Activated CD4-positive, alpha-beta T cell treated with anti-CD3 and anti-CD28 coated beads for 4 hours (primary cell): ENCODE measurements at regions not wholly inside any gene's neighbourhood (a gene's known extent, or its start where the extent isn't known, plus 50 kb on each side); places are given as distances from the start of the nearest gene placed in this dataset.
"Not testable (repeated sequence)": the region's sequence is repeated elsewhere in the genome, so short reads cannot be mapped to it uniquely, and the experiment has no call there.

ENCODE experiments used
- DNase-seq, 2 donors: peaks; one replicate each; pipeline ENCODE4 v3.0.0-alpha.2; 2020

DNA sequence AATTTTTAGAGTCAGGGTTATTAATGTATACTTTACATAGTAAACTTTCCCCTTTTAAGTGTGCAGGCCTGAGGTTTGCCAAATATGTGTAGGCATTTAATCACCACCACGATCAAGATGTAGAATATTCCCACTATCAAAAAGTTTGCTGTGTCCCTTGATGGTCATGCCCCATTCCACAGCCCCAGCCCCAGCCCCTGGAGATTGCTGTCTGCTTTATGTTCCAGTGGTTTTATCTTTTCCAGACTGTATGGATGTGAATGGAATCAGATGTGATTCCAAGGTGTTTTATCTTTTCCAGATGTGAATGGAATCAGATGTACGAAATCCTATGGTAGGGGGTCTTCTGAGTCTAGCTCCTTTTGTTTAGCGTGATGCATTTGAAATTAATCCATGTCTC, 93.1 kb upstream of the B3GAT1 start:
- DNase-seq = no peak

DNA sequence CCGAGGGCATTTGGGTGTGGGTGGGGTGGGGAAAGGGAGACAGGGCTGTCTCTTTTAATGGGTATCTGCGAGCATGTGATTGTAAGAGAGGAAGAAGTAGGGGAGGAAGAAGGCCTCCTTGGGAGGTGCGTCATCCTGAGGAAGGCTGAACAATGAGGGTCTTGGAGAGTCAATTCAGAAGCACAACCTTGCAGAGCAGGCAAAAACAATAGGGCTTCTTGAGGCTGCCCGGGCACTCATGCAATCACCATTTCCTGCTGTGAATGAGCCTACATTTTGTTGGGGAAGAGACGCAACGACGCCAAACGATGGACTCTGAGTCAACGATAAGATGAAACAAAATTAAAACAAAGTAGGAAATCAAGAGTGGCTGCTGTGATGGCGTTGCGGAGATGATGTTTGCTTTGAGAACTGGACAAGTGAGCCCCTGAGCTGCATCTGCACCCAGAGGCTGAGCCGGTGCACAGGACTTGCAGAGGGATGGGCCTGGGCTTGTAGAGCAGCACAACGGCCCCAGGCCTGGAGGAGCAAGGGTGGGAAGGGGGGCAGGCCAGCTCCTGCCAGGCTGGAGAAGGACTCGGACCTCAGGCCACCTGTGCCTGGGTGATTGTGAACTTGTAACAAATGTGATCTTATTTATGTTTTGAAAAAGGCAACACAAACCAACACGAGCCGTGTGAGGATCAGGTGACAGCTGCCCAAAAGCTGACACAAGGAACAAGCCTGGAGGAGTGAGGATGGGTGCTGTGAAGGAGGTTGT, 92.3 kb upstream of the B3GAT1 start:
- no peak for DNase-seq

DNA sequence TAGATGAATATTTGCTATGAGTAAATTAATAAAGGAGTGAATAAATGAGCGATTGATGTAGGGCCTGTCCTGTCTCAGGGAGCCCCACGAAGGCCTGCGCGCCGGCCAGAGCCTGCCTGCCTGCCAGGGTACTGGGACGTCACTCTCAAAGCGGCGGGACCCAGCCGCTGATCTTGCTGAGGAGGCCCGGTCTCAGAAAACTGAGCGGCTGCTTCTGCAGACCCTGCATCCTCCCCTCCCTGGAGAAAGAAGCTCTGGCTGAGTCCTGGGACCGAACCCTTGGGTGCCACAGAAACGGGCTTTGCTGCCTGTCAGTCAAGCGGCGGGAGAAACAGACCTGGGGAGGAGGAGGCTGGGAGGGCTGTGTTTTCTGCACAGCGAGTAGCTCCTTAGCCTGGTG, 91.6 kb upstream of the B3GAT1 start:
- DNase-seq = no peak

DNA sequence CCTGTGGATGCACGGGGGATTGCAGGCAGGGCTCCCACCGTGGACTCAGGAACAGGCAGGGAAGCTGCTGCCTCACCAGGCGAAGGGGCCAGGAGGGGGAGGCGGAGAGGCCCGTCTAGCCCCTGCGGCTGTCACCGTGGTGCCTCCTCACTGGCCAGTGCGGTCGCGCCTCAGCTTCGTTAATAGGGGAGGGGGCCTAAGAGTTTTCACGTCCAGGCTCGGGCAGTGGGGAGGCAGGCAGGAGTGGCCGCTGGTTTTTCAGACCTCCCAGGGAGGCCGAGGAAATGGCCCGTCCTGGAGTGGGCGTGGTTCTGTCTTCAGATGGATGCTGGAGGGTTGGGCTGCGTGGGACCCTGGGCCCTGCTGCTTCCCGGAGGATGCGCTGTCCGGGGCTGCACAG, 91.1 kb upstream of the B3GAT1 start:
- DNase-seq = no peak

DNA sequence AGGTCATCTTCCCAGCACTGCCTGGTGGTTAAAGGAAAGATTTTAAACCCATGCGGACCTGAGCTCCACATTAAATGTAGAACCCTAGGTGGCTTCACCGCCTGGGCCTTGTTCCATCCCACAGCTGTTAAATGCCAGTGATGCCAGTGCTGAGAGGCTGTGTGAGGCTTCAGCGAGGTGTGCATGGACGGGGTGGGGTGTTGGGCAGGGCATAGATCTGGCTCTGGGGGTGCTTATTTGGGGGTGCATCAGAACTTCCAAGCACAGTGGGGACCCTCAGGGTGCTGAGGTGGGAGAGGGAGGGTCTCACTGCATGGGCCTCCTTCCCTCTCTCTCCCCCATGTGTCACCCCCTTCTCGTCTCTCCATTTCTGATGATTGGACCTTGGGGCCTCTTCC, 90.1 kb upstream of the B3GAT1 start:
- no peak for DNase-seq

DNA sequence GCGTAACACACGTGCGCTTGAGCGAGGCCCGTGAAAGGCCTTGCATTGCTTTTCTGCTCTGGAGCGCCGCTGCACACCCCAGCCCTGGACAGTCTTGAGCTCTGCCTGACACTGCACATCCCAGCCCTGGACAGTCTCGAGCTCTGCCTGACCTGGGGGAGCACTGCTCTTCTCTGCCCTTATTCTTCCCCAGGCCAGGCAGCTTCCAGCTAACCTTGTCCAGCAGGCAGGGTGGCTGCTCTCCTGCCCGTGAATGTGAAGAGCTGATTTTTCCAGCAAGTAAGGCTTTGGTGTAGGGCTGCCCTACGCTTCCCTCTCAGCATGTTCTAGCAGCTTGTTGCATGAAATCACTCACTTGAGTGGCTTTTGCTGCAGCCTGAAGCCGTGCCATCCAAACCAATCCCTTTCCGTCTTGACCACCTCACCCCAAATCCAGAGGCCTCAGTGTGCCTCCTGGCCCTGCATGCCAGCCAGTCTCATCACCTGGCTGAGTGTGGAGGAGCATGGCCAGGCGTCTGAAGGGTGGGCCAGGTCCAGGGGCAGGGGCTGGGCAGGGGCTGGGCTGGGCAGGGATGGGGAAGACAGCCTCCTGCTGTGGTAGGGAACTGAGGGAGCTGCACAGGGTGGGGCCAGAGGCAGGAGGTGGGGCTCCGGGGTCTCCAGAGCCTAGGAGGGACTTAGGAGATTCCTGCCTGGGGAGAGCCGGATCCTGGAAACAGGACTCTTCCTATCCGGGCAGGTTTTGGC, 89.5 kb upstream of the B3GAT1 start:
- no peak for DNase-seq

DNA sequence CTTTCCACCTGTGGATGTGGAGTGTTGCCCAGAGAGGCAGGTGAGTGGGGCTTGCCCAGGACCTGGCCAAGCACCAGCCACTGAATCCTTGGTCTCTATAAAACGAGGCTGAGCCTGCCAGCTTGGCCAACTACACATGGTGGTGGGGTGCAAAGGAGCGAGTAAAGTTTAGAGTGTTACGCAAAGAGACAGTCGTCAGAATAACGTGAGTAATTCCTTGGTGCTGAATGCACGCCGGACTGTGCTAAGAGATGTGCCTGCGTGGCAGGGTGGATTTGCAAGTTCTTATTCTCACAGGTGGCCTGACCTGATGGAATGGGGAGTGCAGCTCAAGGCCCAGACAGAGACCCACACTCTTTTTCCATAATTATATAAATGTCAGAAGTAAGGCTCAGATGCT, 88.6 kb upstream of the B3GAT1 start:
- no peak for DNase-seq

DNA sequence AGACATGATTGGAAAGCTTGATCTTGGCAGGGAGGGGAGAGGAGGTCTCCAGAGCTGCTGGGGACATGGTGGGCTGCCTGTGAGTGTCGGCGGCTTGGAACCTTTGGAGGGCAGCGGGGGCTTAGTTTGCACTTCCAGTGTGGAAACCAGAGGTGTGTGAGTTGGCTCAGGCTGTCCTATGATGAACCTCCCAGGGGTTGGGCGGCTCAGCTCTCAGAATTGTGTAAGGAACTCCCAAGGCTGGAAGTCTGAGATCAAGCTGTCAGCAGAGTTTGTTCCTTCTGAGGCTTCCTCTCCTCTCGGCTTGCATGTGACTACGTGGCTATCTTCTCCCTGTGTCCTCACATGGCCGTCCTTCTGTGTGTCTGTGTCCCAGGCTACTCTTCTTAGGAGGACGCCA, 87.9 kb upstream of the B3GAT1 start:
- no peak for DNase-seq

DNA sequence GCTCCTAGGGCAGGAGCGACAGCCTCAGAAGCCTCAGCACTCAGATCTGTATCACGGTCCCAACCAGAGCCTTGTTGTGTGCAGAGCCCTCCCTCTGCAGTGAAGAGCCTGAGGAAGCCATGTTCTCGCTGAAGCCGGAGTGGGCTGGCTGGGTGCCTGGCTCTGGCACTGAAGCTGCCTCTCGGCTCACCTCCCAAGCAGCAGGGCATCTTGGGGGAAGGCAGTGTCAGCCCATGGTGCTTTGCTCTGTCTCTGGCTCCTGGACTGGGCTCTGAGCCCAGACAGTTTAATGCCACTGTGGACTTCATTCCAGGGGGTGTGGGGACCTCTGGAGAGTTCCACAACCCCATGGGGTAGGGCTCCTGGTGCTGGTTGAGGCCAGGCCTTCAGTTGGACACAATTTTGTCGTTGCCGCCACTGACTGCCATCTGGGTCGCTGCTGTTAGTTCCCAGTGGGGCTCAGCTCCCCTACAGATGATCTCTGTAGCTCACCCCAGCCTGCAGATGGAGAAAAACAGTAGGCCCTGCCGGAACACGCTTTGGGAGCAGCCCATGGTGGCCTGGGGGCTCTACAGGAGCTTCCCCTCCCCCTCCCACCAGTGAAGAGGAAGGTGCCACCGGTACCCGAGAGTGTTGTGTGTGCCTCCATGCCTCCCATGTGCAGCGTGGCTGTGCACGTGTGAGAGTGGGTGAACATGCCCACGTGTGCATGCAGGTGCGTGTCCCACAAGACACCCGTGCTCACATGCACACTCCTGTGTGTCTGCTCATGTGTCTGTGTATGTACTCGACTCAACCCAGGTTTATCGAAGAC, 86.5 kb upstream of the B3GAT1 start:
- DNase-seq = no peak

DNA sequence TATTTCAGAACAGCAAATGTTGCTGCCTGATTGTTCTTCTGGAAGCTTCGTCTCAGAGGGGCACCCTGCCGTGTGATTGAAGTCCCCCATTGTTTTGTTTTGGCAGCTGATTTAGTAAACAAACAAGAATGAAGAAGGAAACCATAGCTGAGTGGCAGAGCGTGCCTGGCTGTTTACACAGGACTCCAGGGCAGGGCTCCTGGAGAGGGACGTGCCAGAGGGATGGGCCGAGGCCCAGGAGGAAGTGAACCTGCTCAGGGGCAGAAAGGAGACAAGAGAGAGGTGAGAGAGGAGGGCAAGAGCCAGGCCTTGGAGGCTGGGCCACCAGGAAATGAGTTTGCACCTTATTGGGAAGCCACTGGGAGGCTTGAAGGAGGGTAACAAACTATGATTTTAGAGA, 85.5 kb upstream of the B3GAT1 start:
- DNase-seq = no peak

DNA sequence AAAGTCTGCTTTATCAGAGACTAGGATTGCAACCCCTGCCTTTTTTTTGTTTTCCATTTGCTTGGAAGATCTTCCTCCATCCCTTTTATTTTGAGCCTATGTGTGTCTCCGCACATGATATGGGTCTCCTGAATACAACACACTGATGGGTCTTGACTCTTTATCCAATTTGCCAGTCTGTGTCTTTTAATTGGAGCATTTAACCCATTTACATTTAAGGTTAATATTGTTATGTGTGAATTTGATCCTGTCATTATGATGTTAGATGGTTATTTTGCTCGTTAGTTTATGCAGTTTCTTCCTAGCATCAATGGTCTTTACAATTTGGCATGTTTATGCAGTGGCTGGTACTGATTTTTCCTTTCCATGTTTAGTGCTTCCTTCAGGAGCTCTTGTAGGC, 84.0 kb upstream of the B3GAT1 start:
- not testable (repeated sequence) for DNase-seq

DNA sequence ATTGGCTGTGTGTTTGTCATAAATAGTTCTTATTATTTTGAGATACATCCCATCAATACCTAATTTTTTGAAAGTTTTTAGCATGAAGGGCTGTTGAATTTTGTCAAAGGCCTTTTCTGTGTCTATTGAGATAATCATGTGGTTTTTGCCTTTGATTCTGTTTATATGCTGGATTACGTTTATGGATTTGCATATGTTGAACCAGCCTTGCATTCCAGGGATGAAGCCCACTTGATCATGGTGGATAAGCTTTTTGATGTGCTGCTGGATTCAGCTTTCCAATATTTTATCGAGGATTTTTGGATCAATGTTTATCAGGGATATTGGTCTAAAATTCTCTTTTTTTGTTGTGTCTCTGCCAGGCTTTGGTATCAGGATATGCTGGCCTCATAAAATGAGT, 82.4 kb upstream of the B3GAT1 start:
- DNase-seq = not testable (repeated sequence)

DNA sequence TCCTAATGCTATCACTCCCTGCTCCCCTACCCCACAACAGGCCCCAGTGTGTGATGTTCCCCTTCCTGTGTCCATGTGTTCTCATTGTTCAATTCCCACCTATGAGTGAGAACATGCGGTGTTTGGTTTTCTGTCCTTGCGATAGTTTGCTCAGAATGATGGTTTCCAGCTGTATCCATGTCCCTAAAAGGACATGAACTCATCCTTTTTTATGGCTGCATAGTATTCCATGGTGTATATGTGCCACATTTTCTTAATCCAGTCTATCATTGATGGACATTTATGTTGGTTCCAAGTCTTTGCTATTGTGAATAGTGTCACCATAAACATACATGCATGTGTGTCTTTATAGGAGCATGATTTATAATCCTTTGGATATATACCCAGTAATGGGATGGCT, 80.4 kb upstream of the B3GAT1 start:
- DNase-seq = not testable (repeated sequence)

DNA sequence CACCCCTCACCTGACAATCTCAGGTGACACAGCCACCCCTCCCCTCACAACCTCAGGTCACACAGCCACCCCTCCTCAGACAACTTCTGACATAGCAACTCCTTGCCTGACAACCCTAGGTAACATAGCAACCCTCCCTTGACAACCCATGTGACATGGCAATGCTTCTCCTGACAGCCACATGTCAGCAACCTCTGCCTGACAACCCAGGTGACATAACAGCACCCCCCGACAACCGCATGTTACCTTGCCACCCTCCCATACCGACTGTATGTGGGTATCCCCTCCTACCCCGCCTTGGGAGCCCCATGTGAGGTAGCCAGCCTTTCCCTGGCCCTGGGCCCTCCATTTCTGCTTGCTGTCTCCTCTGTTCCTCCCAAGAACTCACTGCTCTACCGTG, 77.7 kb upstream of the B3GAT1 start:
- DNase-seq = no peak

DNA sequence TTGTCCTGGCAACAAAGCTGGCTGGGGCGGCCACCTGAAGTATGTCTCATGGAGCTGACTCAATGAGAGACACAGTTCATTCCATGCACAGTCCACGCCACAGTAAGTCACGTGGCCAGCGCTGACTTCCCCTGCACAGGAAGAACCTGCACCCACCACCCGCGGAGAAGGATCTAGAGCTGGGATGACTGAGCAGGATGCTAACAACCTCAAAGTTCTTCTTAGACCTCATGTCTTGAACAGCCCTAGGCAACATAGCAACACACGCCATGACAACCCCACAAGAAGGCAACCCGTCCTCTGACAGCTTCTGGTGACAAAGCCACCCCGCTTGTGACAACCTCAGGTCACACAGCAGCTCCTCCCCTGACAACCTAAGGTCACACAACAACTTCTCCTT, 76.9 kb upstream of the B3GAT1 start:
- no peak for DNase-seq

DNA sequence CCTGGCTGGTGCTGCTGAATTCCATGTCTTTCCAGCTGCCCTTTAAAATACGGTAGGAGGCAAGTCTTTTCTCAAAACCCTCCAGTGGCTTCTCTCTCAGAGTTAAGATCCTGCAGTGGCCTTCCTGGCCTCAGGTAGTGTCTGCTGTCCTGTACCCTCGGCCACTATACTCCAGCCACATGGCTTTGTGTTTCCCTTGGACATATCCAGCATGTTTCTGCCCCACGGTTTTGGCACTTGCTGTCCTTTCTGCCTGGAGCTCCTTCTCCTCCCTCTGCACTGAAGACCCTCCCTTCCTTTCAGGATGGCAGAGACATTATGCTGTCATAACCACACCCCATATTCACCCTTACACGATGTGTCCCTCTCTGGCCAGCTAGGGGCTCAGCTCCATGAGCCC, 76.5 kb upstream of the B3GAT1 start:
- no peak for DNase-seq

DNA sequence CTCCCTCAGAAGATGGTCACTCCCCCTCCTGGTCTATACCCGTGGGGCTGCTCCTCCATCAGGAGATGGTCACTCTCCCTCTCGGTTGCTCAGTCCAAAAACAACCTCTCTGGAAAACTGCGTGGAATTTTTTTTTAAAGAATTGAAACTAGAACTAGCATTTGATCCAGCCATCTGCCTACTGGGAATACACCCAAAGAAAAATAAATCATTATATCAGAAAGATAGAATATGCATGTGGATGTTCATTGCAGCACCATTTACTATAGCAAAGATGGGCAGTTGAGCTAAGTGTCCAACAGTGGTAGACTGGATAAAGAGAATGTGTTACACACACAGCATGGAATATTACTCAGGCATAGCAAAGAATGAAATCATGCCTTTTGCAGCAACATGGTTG, 75.7 kb upstream of the B3GAT1 start:
- no peak for DNase-seq

DNA sequence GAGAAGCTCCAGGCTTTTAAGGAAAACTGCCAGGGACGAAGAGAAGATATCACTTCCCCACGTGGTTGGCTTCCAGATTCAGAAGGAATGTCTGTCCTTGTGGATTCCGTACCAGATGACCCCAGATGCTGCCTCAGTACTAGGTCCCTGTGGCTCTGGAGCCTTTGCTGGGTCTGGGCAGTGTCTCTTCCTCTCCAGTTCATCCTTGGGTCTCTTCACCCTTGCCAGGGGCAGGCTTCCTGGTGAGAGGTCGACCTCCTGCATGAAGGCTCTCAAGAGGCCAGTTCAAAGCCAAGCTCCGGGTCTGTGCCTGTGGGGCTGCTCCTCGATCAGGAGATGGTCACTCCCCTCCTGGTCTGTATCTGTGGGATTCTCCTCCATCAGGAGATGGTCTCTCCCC, 74.7 kb upstream of the B3GAT1 start:
- no peak for DNase-seq

DNA sequence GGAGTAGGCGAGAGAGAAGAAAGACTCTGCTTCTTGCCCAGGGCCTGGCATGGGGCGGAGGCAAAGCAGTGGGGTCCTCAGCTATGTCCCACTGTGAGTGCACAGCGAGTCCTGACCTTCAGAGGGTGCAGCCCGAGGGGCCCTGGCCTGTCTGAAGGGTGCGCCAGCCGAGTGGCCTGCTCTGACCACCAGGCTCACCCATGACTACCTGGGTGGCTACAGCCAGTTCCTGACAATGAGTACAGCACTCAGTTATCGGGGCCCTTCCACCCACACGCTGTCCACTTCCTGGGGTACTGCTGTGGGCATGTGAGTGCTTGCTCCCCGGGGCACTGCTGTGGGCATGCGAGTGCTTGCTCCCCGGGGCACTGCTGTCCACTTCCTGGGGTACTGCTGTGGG, 74.1 kb upstream of the B3GAT1 start:
- DNase-seq = no peak

DNA sequence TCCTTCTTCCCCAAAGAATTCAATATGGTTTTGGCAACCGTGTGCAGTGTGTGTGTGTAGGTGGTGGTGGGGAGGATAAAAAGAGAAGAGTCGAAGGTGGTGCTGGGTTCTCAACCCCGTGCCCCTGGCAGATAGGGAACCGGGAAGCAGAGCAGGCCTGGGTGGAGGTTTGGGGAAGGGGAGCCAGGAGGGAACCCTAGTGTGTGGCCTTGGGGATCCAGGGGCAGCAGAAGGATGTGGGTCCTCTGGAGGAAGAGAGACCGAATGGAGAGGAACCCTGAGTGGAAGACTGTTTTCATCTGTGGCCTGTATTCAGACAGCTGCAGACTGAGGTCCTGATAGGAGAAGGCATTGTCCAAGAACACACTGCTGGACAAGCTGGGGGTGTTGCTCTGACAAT, 73.3 kb upstream of the B3GAT1 start:
- no peak for DNase-seq

DNA sequence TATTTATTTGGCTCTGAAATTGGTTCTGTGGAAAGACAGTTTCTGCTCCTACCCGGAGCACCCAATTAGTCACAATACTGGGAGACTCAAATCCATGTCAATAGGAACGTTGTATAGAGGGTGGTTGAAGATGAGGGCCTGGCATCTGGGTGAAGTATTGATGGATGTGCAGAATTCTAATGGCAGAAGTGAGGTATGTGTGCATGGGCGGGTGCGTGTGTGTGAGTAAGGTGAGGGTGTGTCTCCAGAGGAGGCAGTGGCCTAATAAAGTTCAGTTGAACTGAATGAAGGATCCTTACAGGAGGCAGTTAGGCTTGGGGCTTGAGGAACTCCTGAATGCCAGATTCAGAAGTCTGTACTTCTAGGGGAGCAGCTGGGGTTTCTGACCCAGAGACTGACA, 71.8 kb upstream of the B3GAT1 start:
- no peak for DNase-seq

DNA sequence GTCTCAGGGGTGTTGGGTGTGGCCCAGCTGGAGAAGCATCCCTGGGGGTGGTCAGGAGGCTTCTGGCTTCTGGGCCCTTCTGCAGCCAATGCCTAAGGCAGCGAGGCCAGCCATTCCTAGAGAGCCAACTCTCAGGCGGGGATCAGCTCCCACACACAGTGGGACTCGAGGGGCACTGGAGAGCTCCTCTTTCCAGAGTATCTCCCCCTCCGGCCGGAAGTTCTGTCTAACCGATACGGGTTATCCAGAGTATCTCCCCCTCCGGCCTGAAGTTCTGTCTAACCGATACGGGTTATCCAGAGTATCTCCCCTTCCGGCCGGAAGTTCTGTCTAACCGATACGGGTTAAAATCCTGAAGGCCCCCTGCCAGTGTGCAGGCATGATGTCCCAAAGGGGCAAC, 71.2 kb upstream of the B3GAT1 start:
- DNase-seq = no peak

DNA sequence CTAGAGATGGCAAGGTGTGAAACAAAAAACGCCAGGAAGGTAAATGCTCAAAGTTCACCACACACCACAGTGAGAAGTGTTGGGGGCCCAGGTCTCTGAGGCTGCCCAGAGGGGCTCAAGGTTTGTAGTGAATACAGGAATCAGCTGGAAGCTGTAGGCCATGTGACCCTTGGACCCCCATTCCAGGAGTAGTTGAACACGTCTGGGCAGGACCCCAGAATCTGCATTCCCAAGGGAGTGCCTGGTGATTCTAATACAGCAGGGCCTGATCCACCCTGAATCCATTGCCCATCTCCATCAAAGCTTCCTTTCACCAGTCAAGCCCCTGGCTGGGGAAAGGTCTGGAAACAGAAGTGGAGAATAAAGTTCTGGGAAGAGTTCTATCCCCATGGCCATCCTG, 70.8 kb upstream of the B3GAT1 start:
- DNase-seq = no peak

DNA sequence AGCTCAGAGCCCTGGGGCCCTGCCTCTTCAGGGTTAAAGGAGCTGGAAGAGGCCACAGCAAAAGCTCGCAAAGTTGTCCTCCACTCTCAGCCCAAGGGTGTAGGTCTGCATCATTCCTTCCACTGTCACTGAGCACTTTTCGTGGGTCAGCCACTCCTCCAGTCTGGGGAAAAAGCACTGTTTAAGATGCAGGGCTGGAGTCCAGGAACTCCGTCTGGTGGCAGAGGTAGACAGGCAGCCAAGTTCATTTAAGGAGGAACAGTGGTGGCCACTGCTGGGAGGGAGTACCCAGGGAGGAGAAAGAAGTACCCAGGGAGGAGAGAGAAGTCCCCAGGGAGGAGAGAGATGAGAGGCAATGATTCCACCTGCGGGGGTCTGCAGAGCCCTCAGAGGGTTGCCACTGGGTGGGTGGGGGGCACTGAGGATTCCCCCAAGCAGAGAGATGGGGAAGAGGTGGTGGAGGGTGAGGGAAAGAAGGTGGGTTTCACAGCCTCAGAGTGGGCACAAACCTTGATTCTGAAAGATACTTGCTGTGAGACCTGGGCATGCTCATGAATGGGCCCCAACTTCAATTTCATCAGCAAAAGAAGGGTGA, 70.0 kb upstream of the B3GAT1 start:
- no peak for DNase-seq
